Brain microvascular endothelial cell (primary cell): ENCODE measurements at regions not wholly inside any gene's neighbourhood (a gene's known extent, or its start where the extent isn't known, plus 50 kb on each side); places are given as distances from the start of the nearest gene placed in this dataset.
A peak's percentile ranks its signal among the peaks of the same experiment; 100 is the strongest.

ENCODE experiments used
- DNase-seq: peaks from one replicate; pipeline ENCODE4 v3.0.0-alpha.2; 2020
- H3K27ac ChIP-seq: fragments of 250-450 bp; sonication (Bioruptor Pico); 2 replicates; pipeline ENCODE4 v1.5.1; 2020; ENCODE audit warnings: mild to moderate bottlenecking, moderate library complexity
- H3K27me3 ChIP-seq: fragments of 250-450 bp; sonication (Bioruptor Pico); replicated peaks from 2 replicates; pipeline ENCODE4 v1.5.1; 2020; ENCODE audit warnings: mild to moderate bottlenecking
- H3K36me3 ChIP-seq: fragments of 250-450 bp; sonication (Bioruptor Pico); replicated peaks from 2 replicates; pipeline ENCODE4 v1.5.1; 2020; ENCODE audit warnings: mild to moderate bottlenecking
- H3K4me3 ChIP-seq: 2 replicates; pipeline ENCODE4 v1.5.1; 2011; ENCODE audit warnings: low read depth, mild to moderate bottlenecking, control low read depth, low read length, moderate library complexity
- in situ Hi-C: cut with HindIII; loops from 2 replicates; pipeline ENCODE4 v1.10.0; 2017; ENCODE audit warnings: low sequenced_read_pairs, low pct_ligation_motif_present
- TF ChIP-seq, protein P1 (sequence below): IDR thresholded peaks from 2 replicates; pipeline ENCODE4 v1.5.1; 2011; ENCODE audit warnings: low read depth, mild to moderate bottlenecking, moderate library complexity, low read length, control low read depth, inconsistent platforms; ENCODE audit errors: missing control alignments

DNA sequence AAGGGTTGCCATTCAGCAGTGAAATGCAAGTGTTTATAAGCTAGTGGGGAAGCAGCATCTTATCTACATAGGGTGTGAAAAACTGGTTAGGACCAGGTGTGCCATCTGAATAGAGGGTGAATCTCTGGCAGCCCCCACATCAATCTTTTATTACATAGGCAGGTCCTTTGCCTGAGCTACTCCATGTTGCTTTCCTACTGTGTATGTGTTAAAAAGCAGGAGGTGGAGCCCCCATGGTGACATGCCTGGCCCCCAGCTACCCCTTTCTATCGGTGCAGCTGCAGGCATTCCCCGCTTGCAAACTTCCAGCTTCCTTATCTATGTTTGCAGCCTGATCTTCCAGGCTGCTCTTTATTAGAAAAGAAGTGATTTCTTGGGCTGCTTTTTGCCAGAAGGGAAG lies 353.5 kb downstream of the SPATA31D1 start:
- H3K36me3 ChIP-seq, result no peaks in the 10 kb centered on the region
- no peak for DNase-seq
- TF ChIP-seq, protein P1, sequence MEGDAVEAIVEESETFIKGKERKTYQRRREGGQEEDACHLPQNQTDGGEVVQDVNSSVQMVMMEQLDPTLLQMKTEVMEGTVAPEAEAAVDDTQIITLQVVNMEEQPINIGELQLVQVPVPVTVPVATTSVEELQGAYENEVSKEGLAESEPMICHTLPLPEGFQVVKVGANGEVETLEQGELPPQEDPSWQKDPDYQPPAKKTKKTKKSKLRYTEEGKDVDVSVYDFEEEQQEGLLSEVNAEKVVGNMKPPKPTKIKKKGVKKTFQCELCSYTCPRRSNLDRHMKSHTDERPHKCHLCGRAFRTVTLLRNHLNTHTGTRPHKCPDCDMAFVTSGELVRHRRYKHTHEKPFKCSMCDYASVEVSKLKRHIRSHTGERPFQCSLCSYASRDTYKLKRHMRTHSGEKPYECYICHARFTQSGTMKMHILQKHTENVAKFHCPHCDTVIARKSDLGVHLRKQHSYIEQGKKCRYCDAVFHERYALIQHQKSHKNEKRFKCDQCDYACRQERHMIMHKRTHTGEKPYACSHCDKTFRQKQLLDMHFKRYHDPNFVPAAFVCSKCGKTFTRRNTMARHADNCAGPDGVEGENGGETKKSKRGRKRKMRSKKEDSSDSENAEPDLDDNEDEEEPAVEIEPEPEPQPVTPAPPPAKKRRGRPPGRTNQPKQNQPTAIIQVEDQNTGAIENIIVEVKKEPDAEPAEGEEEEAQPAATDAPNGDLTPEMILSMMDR, result no peak
- no peak overlapping the region for H3K4me3 ChIP-seq
- in situ Hi-C loops, result no loop called here
- no peaks in the 10 kb centered on the region for H3K27me3 ChIP-seq
- no peak overlapping the region for H3K27ac ChIP-seq

DNA sequence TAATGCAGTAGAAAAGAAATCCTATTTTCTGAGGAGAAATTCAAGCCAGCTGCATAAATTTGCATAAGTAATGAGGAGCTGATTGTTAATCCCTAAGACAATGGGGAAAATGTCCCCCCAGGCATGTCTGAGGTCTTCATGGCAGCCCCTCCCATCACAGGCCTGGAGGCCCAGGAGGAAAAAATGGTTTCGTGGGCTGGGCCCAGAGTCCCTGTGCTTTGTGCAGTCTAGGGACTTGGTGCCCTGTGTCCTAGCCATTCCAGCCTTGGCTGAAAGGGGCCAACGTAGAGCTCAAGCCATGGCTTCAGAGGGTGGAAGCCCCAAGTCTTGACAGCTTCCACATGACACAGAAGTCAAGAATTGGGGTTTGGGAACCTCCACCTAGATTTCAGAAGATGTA lies 357.5 kb downstream of the SPATA31D1 start:
- in situ Hi-C loops, result no loop called here
- no peaks in the 10 kb centered on the region for H3K27me3 ChIP-seq
- H3K27ac ChIP-seq, result no peak overlapping the region
- H3K36me3 ChIP-seq, result no peaks in the 10 kb centered on the region
- no peak for DNase-seq
- TF ChIP-seq, protein P1, result no peak
- no peak overlapping the region for H3K4me3 ChIP-seq

DNA sequence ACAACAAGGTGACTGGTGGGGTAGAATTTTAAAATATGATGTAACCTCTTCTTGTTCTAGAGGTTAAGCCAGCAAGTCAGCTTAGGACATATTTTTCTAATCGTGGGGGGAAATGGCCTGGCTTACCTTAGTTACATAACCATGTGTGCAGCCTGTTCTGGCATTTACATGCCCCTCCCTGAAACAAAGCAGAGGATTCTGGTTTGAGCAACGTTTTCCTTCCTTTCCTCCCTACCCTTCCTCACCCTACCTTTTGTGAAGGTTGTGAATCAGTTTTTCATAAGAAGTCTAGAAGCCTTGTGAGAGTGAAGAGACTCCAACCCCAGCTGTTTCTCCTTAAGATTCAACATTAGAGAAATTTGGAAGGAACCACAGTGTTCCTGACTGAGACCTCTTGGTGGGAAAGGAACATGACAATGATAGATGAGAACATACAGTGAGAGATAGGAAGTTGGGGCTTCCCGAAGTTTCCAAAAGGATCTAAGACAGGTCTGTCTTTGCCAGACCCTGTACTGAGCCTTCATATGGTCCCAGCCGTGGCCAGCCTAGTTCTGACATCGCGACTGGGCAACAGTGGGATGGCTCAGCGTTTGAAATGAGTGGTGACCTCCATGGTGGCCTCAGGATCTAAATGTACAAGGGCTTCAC lies 365.2 kb downstream of the SPATA31D1 start:
- Histone ChIP-seq H3K27me3 (no peaks in the 10 kb centered on the region), H3K27ac (peak overlapping the region; percentile 28), H3K4me3 (no peak overlapping the region), H3K36me3 (no peaks in the 10 kb centered on the region)
- in situ Hi-C loops, result no loop called here
- TF ChIP-seq, protein P1, result no peak
- DNase-seq, result no peak

DNA sequence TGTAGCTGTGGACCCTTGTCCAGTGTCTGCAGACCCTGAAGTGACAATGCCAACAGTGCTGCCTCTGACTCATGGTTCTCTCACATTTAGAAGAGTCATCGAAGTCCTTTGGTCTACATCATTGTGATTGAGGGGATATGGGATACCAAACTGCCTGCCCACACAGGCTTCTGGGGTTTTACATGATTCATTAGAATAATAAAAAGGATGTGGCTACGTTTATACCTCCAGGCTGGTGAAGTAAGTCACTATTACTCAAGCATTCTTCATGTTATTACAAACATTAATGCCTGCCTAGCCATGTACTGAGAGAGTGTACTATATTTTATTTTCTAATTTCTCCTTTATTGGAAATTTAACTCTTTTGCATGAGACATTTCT lies 365.7 kb downstream of the SPATA31D1 start:
- TF ChIP-seq, protein P1, result no peak
- in situ Hi-C loops, result no loop called here
- DNase-seq, result peak; percentile 87
- H3K27me3 ChIP-seq, result no peaks in the 10 kb centered on the region
- no peaks in the 10 kb centered on the region for H3K36me3 ChIP-seq
- H3K27ac ChIP-seq, result peak overlapping the region; percentile 28
- H3K4me3 ChIP-seq, result no peak overlapping the region

DNA sequence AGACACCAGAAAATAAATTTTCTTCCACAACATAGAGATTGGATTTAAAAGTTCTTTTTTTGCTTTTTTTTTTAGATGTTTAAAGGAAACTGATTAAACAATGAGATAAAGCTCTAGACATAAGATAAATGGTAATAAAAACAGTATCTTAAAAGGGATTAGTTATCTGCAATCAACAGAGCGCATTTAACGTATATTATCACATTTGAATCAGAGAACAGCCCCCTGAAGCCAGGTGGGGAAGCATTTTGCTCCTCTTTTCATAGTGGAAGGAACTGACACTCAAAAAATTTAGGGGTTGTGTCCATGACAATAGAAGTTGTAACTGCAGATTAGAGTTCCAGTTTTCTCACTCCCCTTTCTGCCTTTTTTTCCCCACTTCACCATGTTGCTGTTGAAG lies 367.6 kb downstream of the SPATA31D1 start:
- Histone ChIP-seq H3K27me3 (no peaks in the 10 kb centered on the region), H3K4me3 (no peak overlapping the region), H3K27ac (no peak overlapping the region), H3K36me3 (no peaks in the 10 kb centered on the region)
- no peak for DNase-seq
- TF ChIP-seq, protein P1, result no peak
- in situ Hi-C loops, result no loop called here

DNA sequence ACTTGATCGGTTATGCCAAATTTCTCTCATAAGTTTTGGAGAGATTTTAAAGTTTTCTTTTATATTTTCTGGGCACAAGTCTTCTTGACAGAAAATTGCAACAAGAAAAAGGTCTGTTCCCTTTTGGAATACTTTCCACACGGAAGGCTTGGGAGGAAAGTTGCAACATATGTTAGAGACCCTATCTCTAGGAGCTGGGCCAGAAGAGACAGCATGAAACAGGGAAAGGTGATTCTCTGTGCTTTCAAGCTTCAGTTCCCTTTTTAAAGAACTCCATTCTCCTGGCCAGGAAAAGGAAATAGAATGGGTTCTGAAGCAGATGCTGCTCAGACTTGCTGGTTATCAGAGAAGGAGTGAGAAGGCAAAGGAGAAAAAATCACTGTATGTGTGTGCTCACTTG lies 368.3 kb downstream of the SPATA31D1 start:
- DNase-seq, result no peak
- TF ChIP-seq, protein P1, result no peak
- H3K27me3 ChIP-seq, result no peaks in the 10 kb centered on the region
- H3K4me3 ChIP-seq, result no peak overlapping the region
- no peaks in the 10 kb centered on the region for H3K36me3 ChIP-seq
- no peak overlapping the region for H3K27ac ChIP-seq
- in situ Hi-C loops, result no loop called here
